MCF 10A (cell line): ENCODE measurements at regions not wholly inside any gene's neighbourhood (a gene's known extent, or its start where the extent isn't known, plus 50 kb on each side); places are given as distances from the start of the nearest gene placed in this dataset.

ENCODE experiments used
- BruUV-seq: library from RNA; stranded (reverse); fragments of 400-500 nt; replicated peaks from 2 replicates; lab custom pipeline; 2021; lab: Mats Ljungman, UMichigan
- CTCF ChIA-PET: fragments of 300-600 bp; sonication (Branson Sonifier 250); formaldehyde crosslinking; extraction: SDS; loops from one replicate; lab custom pipeline; 2021; ENCODE audit warnings: antibody characterized with exemption, inconsistent platforms; lab: Yijun Ruan, JAX
- POLR2A ChIA-PET: fragments of 300-600, 350-650 bp; sonication (Branson Sonifier 250); formaldehyde crosslinking; extraction: SDS; loops from one replicate; lab custom pipeline; 2020; ENCODE audit warnings: antibody characterized with exemption, inconsistent platforms; lab: Yijun Ruan, JAX
- DNase-seq: peaks from one replicate; pipeline ENCODE4 v3.0.0-alpha.2; 2018; ENCODE audit not compliant: unreplicated experiment
- H3K27ac Mint-ChIP-seq: one replicate; pipeline ENCODE4 v1.8.0; 2022; ENCODE audit warnings: mild to moderate bottlenecking, low read depth, mixed read lengths; ENCODE audit not compliant: unreplicated experiment
- H3K27me3 Mint-ChIP-seq: one replicate; pipeline ENCODE4 v1.8.0; 2022; ENCODE audit warnings: mixed read lengths; ENCODE audit not compliant: insufficient read depth, unreplicated experiment
- H3K36me3 Mint-ChIP-seq: one replicate; pipeline ENCODE4 v1.8.0; 2022; ENCODE audit warnings: mild to moderate bottlenecking, moderate library complexity, mixed read lengths; ENCODE audit not compliant: insufficient read depth, unreplicated experiment
- H3K4me1 Mint-ChIP-seq: one replicate; pipeline ENCODE4 v1.8.0; 2022; ENCODE audit warnings: mixed read lengths; ENCODE audit not compliant: insufficient read depth, unreplicated experiment
- H3K4me3 Mint-ChIP-seq: one replicate; pipeline ENCODE4 v1.8.0; 2022; ENCODE audit warnings: mild to moderate bottlenecking, moderate library complexity, mixed read lengths; ENCODE audit not compliant: unreplicated experiment
- H3K9me3 Mint-ChIP-seq: one replicate; pipeline ENCODE4 v1.8.0; 2022; ENCODE audit warnings: mixed read lengths; ENCODE audit not compliant: unreplicated experiment
- intact Hi-C: fragments of 100-400 bp; cut with micrococcal nuclease; formaldehyde crosslinking; loops from 2 replicates; pipeline ENCODE4 v1.14.1; 2022
- TF ChIP-seq, protein P1 (sequence below): fragments of 200-600 bp; IDR thresholded peaks from one replicate; pipeline ENCODE4 v1.8.0; 2022; ENCODE audit warnings: antibody characterized with exemption, mild to moderate bottlenecking; ENCODE audit not compliant: unreplicated experiment

DNA sequence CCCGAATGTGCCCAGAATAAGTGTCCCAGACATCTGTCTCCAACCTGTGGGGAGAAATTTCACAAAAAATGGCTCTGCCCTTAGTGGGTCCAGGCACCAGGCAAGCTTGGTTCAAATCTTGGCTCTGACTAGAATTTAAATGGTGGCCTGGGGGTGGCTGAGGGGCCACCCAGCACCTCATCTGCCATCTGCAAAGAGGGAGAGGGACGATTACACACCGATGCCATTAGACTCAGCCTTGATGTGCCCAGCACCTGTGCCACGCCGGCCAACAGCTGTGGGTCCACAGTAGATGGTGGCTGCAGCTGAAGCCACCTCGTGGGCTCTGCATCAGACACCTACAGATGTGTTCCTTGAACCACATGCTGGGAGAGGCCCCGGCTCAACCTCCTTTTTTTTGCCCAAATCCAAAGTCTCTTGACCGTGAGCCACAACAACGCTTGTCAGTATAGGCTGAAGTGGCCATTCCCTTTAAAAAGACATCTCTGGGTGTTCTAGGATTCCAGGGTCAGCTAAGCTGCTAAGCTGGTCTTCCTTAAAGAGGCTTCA lies 222.0 kb upstream of the RAB6C start:
- intact Hi-C loops: no loop called here
- BruUV-seq: no TSS peak
- no peak overlapping the region for H3K27ac Mint-ChIP-seq
- ChIA-PET CTCF (no interaction called here), POLR2A (no interaction called here)
- H3K9me3 Mint-ChIP-seq: peaks cover 9% of the 10 kb centered on the region
- no peak overlapping the region for H3K4me3 Mint-ChIP-seq
- H3K36me3 Mint-ChIP-seq: no peaks in the 10 kb centered on the region
- H3K4me1 Mint-ChIP-seq: no peaks in the 10 kb centered on the region
- TF ChIP-seq, protein P1, sequence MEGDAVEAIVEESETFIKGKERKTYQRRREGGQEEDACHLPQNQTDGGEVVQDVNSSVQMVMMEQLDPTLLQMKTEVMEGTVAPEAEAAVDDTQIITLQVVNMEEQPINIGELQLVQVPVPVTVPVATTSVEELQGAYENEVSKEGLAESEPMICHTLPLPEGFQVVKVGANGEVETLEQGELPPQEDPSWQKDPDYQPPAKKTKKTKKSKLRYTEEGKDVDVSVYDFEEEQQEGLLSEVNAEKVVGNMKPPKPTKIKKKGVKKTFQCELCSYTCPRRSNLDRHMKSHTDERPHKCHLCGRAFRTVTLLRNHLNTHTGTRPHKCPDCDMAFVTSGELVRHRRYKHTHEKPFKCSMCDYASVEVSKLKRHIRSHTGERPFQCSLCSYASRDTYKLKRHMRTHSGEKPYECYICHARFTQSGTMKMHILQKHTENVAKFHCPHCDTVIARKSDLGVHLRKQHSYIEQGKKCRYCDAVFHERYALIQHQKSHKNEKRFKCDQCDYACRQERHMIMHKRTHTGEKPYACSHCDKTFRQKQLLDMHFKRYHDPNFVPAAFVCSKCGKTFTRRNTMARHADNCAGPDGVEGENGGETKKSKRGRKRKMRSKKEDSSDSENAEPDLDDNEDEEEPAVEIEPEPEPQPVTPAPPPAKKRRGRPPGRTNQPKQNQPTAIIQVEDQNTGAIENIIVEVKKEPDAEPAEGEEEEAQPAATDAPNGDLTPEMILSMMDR: no peak
- DNase-seq: no peak
- no peaks in the 10 kb centered on the region for H3K27me3 Mint-ChIP-seq

DNA sequence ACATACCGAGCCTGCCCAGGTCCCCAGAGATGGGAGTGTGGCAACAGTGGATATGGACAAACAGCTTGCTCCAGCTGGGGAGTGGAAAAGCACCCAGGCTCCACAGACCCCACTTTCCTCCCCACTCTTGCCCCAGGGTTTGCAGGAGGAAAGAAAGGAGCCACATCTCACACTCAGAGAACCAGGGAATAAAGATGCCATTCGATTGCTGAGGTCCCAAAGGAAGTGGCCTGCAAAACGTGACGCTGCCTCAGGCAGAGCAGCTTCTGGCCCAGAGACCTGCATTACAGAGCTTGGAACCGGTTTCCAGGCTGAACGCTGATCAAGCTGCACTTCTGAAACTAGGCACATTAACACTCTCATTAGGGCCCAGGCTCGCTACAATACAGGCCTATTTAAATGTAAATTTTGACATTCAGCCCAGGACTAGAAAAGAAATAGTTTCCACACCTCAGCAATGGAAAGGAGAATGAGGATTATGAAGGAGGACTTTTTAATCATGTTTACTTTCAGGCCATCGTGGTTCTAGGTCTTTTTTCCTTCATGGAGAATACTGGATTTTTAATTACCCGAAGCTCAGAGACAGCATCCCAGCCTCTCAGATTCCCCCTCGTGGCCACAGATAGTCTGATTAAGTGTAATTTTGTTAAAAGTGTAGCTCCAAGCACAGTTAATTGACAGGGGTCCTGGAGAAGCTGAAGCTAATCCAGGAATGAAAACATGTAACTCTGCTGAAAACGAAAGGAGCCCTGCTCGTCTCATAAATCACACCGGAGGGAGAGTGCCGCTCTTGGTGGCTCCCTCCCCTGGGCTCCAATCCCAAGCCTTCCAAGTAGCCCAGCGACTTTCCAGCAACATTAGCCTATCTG lies 221.3 kb upstream of the RAB6C start:
- BruUV-seq: no TSS peak
- intact Hi-C loops: no loop called here
- no peak for DNase-seq
- ChIA-PET CTCF (no interaction called here), POLR2A (interaction anchor here (0.5 kb wide), 1 partner anchor 1062 kb away, joined by 3 read pairs; no protein-coding TSS in a partner anchor)
- H3K9me3 Mint-ChIP-seq: peaks cover 9% of the 10 kb centered on the region
- no peaks in the 10 kb centered on the region for H3K4me1 Mint-ChIP-seq
- H3K36me3 Mint-ChIP-seq: no peaks in the 10 kb centered on the region
- no peak overlapping the region for H3K27ac Mint-ChIP-seq
- TF ChIP-seq, protein P1: no peak
- H3K27me3 Mint-ChIP-seq: no peaks in the 10 kb centered on the region
- H3K4me3 Mint-ChIP-seq: no peak overlapping the region

DNA sequence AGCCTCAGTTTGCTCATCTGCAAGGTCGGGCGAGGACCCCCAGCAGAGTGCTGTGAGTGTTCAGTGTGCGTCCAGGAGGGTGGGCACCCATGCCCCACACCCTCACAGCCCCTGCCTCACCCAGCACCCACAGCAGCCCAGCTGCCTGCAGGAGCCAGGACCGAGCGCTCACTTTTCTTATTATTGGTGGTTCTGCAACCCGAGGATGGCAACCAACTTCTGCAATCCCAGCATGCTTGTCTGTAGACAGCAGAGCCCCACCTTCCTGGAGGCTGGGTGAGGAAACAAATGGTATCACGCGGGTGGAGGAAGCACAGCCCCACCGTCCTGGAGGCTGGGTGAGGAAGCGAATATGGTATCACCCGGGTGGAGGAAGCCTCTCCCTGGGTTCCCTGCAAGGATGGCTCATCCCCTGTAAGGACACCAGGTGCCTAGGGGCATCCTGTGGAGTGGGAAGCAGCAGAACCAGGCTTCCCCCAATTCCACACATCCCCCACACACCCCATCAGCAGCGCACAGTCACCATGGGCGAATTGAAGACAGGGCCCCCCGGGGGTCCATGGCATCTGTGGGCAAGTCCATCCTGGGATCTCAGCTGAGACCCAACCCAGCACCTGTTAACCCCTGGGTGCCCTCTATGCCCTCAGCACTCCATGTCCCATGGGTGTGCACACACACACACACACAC lies 220.5 kb upstream of the RAB6C start:
- CTCF ChIA-PET: no interaction called here
- Mint-ChIP-seq H3K36me3 (no peaks in the 10 kb centered on the region), H3K9me3 (peaks cover 9% of the 10 kb centered on the region), H3K4me3 (no peak overlapping the region), H3K4me1 (no peaks in the 10 kb centered on the region), H3K27me3 (no peaks in the 10 kb centered on the region), H3K27ac (no peak overlapping the region)
- POLR2A ChIA-PET: no interaction called here
- TF ChIP-seq, protein P1: no peak
- no peak for DNase-seq
- BruUV-seq: no TSS peak
- intact Hi-C loops: no loop called here

DNA sequence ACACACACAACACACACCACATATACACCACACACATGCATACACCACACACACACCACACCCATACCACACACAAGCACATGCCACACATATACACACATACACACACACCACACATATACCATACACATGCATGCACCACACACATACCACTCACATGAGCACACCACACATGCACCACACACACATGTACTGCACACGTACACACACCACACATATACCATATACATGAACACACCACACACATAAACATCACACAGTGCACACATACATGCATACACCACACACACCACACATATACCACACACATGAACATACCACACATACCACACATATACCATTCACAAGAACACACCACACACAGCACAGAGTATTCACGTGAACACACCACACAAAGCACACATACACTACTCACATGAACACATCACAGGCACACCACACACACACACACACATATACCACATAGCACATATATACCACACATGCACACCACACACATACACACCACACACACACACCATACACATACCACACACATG lies 219.9 kb upstream of the RAB6C start:
- intact Hi-C loops: no loop called here
- Mint-ChIP-seq H3K36me3 (no peaks in the 10 kb centered on the region), H3K4me1 (no peaks in the 10 kb centered on the region), H3K9me3 (peaks cover 9% of the 10 kb centered on the region), H3K27me3 (no peaks in the 10 kb centered on the region), H3K4me3 (no peak overlapping the region), H3K27ac (no peak overlapping the region)
- ChIA-PET CTCF (no interaction called here), POLR2A (no interaction called here)
- no TSS peak for BruUV-seq
- TF ChIP-seq, protein P1: no peak
- no peak for DNase-seq
